WERI-Rb-1 (cell line): ENCODE measurements at regions not wholly inside any gene's neighbourhood (a gene's known extent, or its start where the extent isn't known, plus 50 kb on each side); places are given as distances from the start of the nearest gene placed in this dataset.

Experiments used
- DNase-seq: peaks from one replicate; pipeline ENCODE4 v3.0.0-alpha.2; 2020
- H3K27ac ChIP-seq: fragments of 250-450 bp; sonication (Bioruptor Pico); 2 replicates; pipeline ENCODE4 v1.5.1; 2020; ENCODE audit warnings: mild to moderate bottlenecking, moderate library complexity
- H3K27me3 ChIP-seq: fragments of 250-450 bp; sonication (Bioruptor Pico); 2 replicates; pipeline ENCODE4 v1.5.1; 2021; ENCODE audit warnings: mild to moderate bottlenecking, low read depth, moderate library complexity; ENCODE audit not compliant: insufficient read depth, severe bottlenecking
- H3K36me3 ChIP-seq: fragments of 250-450 bp; sonication (Bioruptor Pico); 2 replicates; pipeline ENCODE4 v1.5.1; 2020; ENCODE audit warnings: mild to moderate bottlenecking, moderate library complexity
- H3K4me3 ChIP-seq: 2 replicates; pipeline ENCODE4 v1.5.1; 2011; ENCODE audit warnings: low read depth, mild to moderate bottlenecking, control low read depth, low read length
- H3K9me3 ChIP-seq: fragments of 250-450 bp; sonication (Bioruptor Pico); 2 replicates; pipeline ENCODE4 v1.5.1; 2021; ENCODE audit warnings: mild to moderate bottlenecking, moderate library complexity; ENCODE audit not compliant: severe bottlenecking
- CTCF ChIP-seq: IDR thresholded peaks from 2 replicates; pipeline ENCODE4 v1.5.1; 2011; ENCODE audit warnings: low read depth, mild to moderate bottlenecking, control low read depth, inconsistent platforms, low read length

DNA sequence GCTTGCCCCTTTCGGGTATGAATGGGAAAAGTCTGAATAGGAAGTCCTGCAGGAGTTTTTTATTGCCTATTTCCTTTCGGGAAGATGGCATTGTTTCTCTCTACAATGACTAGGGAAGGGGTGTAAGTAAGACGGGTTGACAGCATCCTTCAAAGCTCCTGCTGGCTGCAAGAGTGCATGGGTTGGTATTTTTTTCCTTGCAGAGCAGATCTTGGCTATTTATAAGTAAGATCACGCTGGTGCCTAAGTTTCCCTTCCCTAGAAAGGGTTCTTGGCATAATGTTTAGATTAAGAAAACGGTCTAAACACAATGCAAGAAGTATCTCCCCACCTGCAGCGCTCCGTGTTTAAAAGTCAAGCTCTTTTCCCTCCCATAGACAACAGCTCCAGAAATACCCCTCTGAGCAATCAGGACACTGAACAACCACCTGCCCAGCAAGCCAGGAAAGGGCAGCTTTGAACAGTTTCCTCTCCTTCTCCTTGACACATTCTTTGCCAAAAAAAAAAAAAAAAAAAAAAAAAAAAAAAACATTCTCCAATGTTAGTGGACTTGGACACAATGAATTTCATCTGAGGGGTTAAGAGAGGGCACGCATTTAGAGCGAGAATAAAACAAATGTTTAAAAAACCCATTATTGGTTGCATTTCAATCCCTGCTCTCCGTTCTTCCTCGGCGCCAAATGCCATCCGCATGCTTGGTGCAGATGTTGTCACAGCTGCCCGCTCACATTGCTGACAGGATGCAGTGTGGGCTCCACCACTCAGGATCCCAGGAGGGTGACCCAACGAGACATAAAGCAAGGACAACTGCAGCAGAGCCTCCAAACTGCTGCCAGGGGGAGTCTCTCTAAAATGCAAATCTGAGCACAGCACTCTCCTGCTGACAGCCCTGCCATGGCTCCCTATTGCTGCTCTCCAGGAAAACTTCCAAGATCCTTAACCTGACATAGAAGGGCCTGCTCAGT is 427.4 kb upstream of the MGMT start:
- TF ChIP-seq CTCF: no peak
- DNase-seq: no peak
- Histone ChIP-seq H3K27ac (no peak overlapping the region), H3K9me3 (no peaks in the 10 kb centered on the region), H3K4me3 (no peak overlapping the region), H3K36me3 (no peaks in the 10 kb centered on the region), H3K27me3 (no peaks in the 10 kb centered on the region)

GRCh38 chr10:129040377-129040776 is 426.7 kb upstream of the MGMT start:
- Histone ChIP-seq H3K36me3 (no peaks in the 10 kb centered on the region), H3K27me3 (no peaks in the 10 kb centered on the region), H3K9me3 (no peaks in the 10 kb centered on the region), H3K4me3 (no peak overlapping the region), H3K27ac (no peak overlapping the region)
- TF ChIP-seq CTCF: no peak
- no peak for DNase-seq

- Histone ChIP-seq H3K4me3 (no peak overlapping the region), H3K27me3 (no peaks in the 10 kb centered on the region), H3K36me3 (no peaks in the 10 kb centered on the region), H3K9me3 (no peaks in the 10 kb centered on the region), H3K27ac (no peak overlapping the region)
- no peak for DNase-seq
- TF ChIP-seq CTCF: no peak
These were observed 425.1 kb upstream of the MGMT start for GRCh38 chr10:129041916-129042315.

GRCh38 chr10:129042776-129043595 is 424.1 kb upstream of the MGMT start:
- Histone ChIP-seq H3K9me3 (no peaks in the 10 kb centered on the region), H3K4me3 (no peak overlapping the region)

DNA sequence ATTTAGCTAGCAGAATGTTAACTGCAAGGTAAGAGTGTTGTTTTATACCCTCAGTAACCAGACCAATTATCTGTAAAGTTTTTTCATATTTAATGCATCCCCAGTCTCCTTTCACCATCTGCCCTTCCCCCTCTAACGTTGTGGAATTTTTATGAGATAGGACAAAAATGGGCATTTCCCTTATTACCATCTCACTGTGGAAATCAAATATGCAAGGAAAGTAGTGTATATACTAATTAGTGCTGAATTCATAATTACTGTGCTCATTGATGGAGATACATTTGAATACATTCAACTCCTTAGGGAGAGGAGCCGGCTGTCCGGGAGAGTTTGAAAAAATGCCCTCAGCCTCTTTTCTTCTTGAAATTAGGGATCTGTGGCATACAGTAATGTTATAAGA is 423.4 kb upstream of the MGMT start:
- no peak for TF ChIP-seq CTCF
- Histone ChIP-seq H3K36me3 (no peaks in the 10 kb centered on the region), H3K4me3 (no peak overlapping the region), H3K27ac (no peak overlapping the region), H3K27me3 (no peaks in the 10 kb centered on the region), H3K9me3 (no peaks in the 10 kb centered on the region)
- DNase-seq: no peak

More at GRCh38 chr10:129042776-129043595, 424.1 kb upstream of the MGMT start:
- H3K27ac ChIP-seq: no peak overlapping the region
- TF ChIP-seq CTCF: no peak
- no peak for DNase-seq
- H3K27me3 ChIP-seq: no peaks in the 10 kb centered on the region
- H3K36me3 ChIP-seq: no peaks in the 10 kb centered on the region
